Liver (tissue), 3 donors: ENCODE measurements at regions not wholly inside any gene's neighbourhood (a gene's known extent, or its start where the extent isn't known, plus 50 kb on each side); places are given as distances from the start of the nearest gene placed in this dataset.

Experiments
- FOXA1 ChIP-seq: IDR thresholded peaks from 2 replicates; pipeline ENCODE4 v1.6.1; 2016; ENCODE audit warnings: antibody characterized with exemption
- GABPA ChIP-seq, 2 donors: IDR thresholded peaks in 1 of 2; conservative IDR thresholded peaks in 1 of 2; 2 replicates each; pipeline ENCODE4 v1.6.1; 2016; ENCODE audit warnings: antibody characterized with exemption in 2 of 2, mild to moderate bottlenecking in 1 of 2, moderate library complexity in 1 of 2
- TAF1 ChIP-seq: conservative IDR thresholded peaks from 2 replicates; pipeline ENCODE4 v1.6.1; 2016; ENCODE audit warnings: antibody characterized with exemption, mild to moderate bottlenecking
- TF ChIP-seq, protein P1 (sequence below): fragments of 150-350 bp; IDR thresholded peaks from 2 replicates; pipeline ENCODE4 v1.5.1; 2017; ENCODE audit warnings: improper control_type of control experiment, low read depth, low read length; ENCODE audit not compliant: missing input control
- TF ChIP-seq, protein P2 (sequence below): IDR thresholded peaks from 2 replicates; pipeline ENCODE4 v1.6.1; 2016; ENCODE audit warnings: antibody characterized with exemption
- donor health status: healthy.
- donor health status: healthy.

DNA sequence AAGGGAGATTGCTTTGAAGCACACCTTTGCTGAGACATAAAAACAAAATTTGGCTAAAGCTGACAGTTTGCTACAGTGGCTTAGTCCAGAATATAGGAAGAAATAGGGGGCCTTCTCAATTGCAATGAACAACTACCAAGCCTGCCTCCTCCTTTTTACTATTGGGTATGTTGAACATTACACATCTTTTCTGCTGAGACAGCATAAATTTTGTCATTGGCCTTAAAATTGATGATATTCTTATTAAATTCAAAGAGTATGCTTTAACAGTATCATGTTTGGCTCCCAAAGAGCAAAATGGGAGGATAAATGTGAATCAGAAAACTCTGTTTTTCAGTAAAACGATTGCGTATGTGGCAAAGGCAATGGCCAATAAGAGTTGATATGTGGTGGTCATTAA is 721.9 kb upstream of the IGFBP7 start:
- no peak for TF ChIP-seq FOXA1
- TF ChIP-seq, protein P1, sequence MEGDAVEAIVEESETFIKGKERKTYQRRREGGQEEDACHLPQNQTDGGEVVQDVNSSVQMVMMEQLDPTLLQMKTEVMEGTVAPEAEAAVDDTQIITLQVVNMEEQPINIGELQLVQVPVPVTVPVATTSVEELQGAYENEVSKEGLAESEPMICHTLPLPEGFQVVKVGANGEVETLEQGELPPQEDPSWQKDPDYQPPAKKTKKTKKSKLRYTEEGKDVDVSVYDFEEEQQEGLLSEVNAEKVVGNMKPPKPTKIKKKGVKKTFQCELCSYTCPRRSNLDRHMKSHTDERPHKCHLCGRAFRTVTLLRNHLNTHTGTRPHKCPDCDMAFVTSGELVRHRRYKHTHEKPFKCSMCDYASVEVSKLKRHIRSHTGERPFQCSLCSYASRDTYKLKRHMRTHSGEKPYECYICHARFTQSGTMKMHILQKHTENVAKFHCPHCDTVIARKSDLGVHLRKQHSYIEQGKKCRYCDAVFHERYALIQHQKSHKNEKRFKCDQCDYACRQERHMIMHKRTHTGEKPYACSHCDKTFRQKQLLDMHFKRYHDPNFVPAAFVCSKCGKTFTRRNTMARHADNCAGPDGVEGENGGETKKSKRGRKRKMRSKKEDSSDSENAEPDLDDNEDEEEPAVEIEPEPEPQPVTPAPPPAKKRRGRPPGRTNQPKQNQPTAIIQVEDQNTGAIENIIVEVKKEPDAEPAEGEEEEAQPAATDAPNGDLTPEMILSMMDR = no peak
- TF ChIP-seq TAF1 = no peak
- TF ChIP-seq, protein P2, sequence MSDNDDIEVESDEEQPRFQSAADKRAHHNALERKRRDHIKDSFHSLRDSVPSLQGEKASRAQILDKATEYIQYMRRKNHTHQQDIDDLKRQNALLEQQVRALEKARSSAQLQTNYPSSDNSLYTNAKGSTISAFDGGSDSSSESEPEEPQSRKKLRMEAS = no peak
- no peak for TF ChIP-seq GABPA (IDR thresholded peaks at IDR 0.05 in 1 of 2, conservative IDR thresholded peaks at IDR 0.05 in 1 of 2)
